ENCODE measurements at regions not wholly inside any gene's neighbourhood (a gene's known extent, or its start where the extent isn't known, plus 50 kb on each side); places are given as distances from the start of the nearest gene placed in this dataset.

DNA sequence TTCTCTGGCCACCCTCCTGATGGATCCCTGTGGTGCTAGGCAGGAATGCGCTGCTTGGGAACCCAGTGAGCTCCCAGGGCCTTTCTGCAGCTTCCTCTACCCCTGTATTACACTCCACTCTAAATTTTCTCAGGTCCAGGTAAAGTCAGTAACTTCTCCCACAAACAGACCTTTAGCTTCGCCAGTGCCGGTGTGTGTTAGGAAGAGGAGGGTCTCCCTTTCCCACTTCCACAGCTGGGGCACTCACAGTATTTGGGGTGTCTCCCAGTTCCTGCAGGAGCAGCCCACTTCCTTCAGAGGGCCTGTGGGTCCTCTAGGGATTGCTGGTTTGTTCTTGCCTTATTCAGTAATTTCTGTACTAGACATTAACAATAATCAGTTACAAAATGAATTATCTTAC lies 193.5 kb upstream of the PCDH17 start:
- TF ChIP-seq BHLHE40 (IDR thresholded peaks at IDR 0.05; ENCODE audit: borderline replicate concordance) (no peak), FOXM1 (IDR thresholded peaks at IDR 0.05; ENCODE audit: borderline replicate concordance) (no peak), TARDBP (IDR thresholded peaks at IDR 0.05) (no peak), SUZ12 (IDR thresholded peaks at IDR 0.05) (no peak), FOXA1 (IDR thresholded peaks at IDR 0.05) (no peak), L3MBTL2 (conservative IDR thresholded peaks at IDR 0.05) (no peak), FOXK2 (IDR thresholded peaks at IDR 0.05) (no peak), ELF4 (IDR thresholded peaks at IDR 0.05) (no peak), LEF1 (IDR thresholded peaks at IDR 0.05; ENCODE audit: borderline replicate concordance) (no peak), SP1 (IDR thresholded peaks at IDR 0.05) (no peak)
- TF ChIP-seq, protein P1, sequence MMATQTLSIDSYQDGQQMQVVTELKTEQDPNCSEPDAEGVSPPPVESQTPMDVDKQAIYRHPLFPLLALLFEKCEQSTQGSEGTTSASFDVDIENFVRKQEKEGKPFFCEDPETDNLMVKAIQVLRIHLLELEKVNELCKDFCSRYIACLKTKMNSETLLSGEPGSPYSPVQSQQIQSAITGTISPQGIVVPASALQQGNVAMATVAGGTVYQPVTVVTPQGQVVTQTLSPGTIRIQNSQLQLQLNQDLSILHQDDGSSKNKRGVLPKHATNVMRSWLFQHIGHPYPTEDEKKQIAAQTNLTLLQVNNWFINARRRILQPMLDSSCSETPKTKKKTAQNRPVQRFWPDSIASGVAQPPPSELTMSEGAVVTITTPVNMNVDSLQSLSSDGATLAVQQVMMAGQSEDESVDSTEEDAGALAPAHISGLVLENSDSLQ (IDR thresholded peaks at IDR 0.05): no peak

Data from HEK293T (cell line).